ENCODE measurements at regions not wholly inside any gene's neighbourhood (a gene's known extent, or its start where the extent isn't known, plus 50 kb on each side); places are given as distances from the start of the nearest gene placed in this dataset.

- TF ChIP-seq NR2C2 (CRISPR knock-in tag; IDR thresholded peaks at IDR 0.05; ENCODE audit: borderline replicate concordance) (no peak), ZNF660 (CRISPR knock-in tag; IDR thresholded peaks at IDR 0.05; ENCODE audit: borderline replicate concordance, low read depth) (no peak), ZBTB25 (CRISPR knock-in tag; IDR thresholded peaks at IDR 0.05) (no peak), CBX5 (CRISPR knock-in tag; IDR thresholded peaks at IDR 0.05; ENCODE audit: borderline replicate concordance) (no peak), CTCF (CRISPR knock-in tag; IDR thresholded peaks at IDR 0.05) (no peak), BRF2 (CRISPR knock-in tag; IDR thresholded peaks at IDR 0.05) (no peak), U2AF1 (optimal IDR thresholded peaks at IDR 0.05; ENCODE audit: low read depth, low read length) (no peak)
Measured at GRCh38 chr12:105899589-105899988, 239.2 kb downstream of the NUAK1 start.
